ENCODE measurements at regions not wholly inside any gene's neighbourhood (a gene's known extent, or its start where the extent isn't known, plus 50 kb on each side); places are given as distances from the start of the nearest gene placed in this dataset.

- no peak overlapping the region for H3K27ac ChIP-seq
- H3K9me3 ChIP-seq (ENCODE audit: severe bottlenecking), result no peaks in the 10 kb centered on the region
- no peak overlapping the region for H3K4me3 ChIP-seq (ENCODE audit: low read depth, low read length)
- DNase-seq, result no peak
- no peaks in the 10 kb centered on the region for H3K27me3 ChIP-seq (ENCODE audit: insufficient read depth, low read depth, severe bottlenecking)
- H3K36me3 ChIP-seq, result no peaks in the 10 kb centered on the region
- no peak for TF ChIP-seq CTCF (IDR thresholded peaks at IDR 0.05; ENCODE audit: low read depth, low read length)
Observed at GRCh38 chr20:57869291-57869950, 159.6 kb upstream of the PMEPA1 start.

GRCh38 chr20:57868310-57868709, 158.5 kb upstream of the PMEPA1 start:
- peaks cover 3% of the 10 kb centered on the region for H3K9me3 ChIP-seq (ENCODE audit: severe bottlenecking)
- no peak for TF ChIP-seq CTCF (IDR thresholded peaks at IDR 0.05; ENCODE audit: low read depth, low read length)
- H3K4me3 ChIP-seq (ENCODE audit: low read depth, low read length), result no peak overlapping the region
- H3K36me3 ChIP-seq, result no peaks in the 10 kb centered on the region
- no peaks in the 10 kb centered on the region for H3K27me3 ChIP-seq (ENCODE audit: insufficient read depth, low read depth, severe bottlenecking)
- no peak overlapping the region for H3K27ac ChIP-seq
- DNase-seq, result no peak

GRCh38 chr20:57867807-57868206, 158.0 kb upstream of the PMEPA1 start:
- H3K27ac ChIP-seq, result no peak overlapping the region
- no peaks in the 10 kb centered on the region for H3K36me3 ChIP-seq
- no peak for DNase-seq
- H3K4me3 ChIP-seq (ENCODE audit: low read depth, low read length), result no peak overlapping the region
- no peaks in the 10 kb centered on the region for H3K27me3 ChIP-seq (ENCODE audit: insufficient read depth, low read depth, severe bottlenecking)
- peaks cover 3% of the 10 kb centered on the region for H3K9me3 ChIP-seq (ENCODE audit: severe bottlenecking)
- TF ChIP-seq CTCF (IDR thresholded peaks at IDR 0.05; ENCODE audit: low read depth, low read length), result no peak

DNA sequence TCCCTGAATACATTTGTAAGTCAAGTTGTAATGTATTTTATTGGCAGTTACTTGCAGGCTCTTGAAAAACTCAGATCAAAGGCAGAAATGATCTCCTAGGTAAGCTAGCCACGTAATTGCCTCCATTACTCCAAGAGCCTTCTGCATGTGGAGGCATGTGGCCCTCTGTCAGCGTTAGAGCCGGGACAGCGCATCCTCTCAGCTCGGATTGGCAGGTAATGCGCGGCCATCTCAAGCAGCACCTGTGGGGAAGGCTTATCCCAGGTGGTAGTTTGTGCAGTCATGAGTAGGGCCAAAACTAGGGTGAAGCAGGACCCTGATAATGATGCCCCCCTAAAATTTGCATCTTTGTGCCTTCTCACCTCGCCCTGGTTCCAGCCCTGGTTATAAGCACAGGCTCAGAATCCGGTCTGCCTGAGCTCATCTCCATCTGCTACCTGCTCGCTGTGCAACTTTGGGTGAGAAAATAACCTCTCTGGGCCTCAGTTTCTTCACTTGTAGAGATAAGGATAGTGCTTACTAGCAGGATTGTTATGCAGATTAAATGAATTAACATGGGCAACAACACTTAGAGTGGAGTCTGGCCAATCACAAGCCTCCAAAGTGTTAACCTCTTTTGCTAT, 157.5 kb upstream of the PMEPA1 start:
- H3K4me3 ChIP-seq (ENCODE audit: low read depth, low read length), result no peak overlapping the region
- TF ChIP-seq CTCF (IDR thresholded peaks at IDR 0.05; ENCODE audit: low read depth, low read length), result no peak
- no peaks in the 10 kb centered on the region for H3K36me3 ChIP-seq
- peaks cover 3% of the 10 kb centered on the region for H3K9me3 ChIP-seq (ENCODE audit: severe bottlenecking)
- no peaks in the 10 kb centered on the region for H3K27me3 ChIP-seq (ENCODE audit: insufficient read depth, low read depth, severe bottlenecking)
- no peak for DNase-seq
- H3K27ac ChIP-seq, result no peak overlapping the region

DNA sequence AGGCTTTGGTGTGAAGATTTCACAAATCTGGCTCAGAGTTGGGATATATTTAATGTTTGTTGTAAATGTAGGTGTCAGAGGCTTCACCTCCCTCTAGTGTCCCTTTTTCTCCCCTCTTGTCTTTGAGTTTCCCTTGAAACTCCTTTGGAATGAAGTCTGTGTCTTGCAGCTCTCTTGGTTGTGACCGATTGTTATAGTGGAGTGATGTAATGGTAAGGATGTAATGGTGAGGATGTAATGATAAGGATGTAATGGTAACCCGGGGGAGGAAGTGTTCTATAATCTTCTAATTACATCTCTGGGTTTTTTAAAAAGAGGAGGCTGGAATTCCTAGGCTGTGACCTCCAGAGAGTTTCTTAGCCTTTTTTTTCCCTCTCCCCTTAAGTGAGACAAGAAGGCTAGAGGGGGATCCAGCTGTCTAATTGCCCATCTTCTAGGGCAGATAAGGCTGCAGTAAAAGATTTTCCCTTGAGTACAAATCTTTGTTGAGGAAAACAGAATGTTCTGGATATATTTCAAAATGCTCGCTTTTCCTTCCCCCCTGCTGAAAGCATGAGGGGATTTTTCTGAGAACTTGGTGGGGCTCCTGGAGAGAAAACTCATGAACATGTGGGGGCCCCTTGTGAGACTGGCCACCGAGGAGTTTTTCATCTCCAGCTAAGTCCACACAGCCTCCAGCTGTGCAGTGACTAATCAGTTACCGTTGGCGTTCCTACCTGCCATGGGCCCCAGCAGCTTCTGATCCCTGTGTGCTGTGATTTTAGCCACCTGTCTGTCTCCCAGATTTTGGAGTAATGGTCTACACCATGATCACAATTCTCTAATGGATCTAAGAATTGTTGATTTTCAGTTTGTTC, 156.7 kb upstream of the PMEPA1 start:
- Histone ChIP-seq H3K27ac (no peak overlapping the region), H3K36me3 (no peaks in the 10 kb centered on the region), H3K4me3 (ENCODE audit: low read depth, low read length) (no peak overlapping the region), H3K27me3 (ENCODE audit: insufficient read depth, low read depth, severe bottlenecking) (no peaks in the 10 kb centered on the region), H3K9me3 (ENCODE audit: severe bottlenecking) (peaks cover 3% of the 10 kb centered on the region)
- no peak for DNase-seq
- no peak for TF ChIP-seq CTCF (IDR thresholded peaks at IDR 0.05; ENCODE audit: low read depth, low read length)

All from WERI-Rb-1 (cell line).